ENCODE measurements at regions not wholly inside any gene's neighbourhood (a gene's known extent, or its start where the extent isn't known, plus 50 kb on each side); places are given as distances from the start of the nearest gene placed in this dataset.

GRCh38 chr13:112229445-112229844, 146.7 kb upstream of the SPACA7 start:
- no TSS peak for BruUV-seq (replicated peaks)
- Histone ChIP-seq H3K4me1 (replicated peaks; ENCODE audit: insufficient read depth) (no peaks in the 10 kb centered on the region), H3K79me2 (ENCODE audit: low read depth) (no peaks in the 10 kb centered on the region), H3K4me2 (no peak overlapping the region), H4K20me1 (ENCODE audit: insufficient read depth) (no peaks in the 10 kb centered on the region), H2AFZ (no peak overlapping the region), H3K4me3 (no peak overlapping the region), H3F3A (ENCODE audit: insufficient read depth, low read depth) (no peaks in the 10 kb centered on the region), H3K27ac (no peak overlapping the region), H3K9me3 (ENCODE audit: insufficient read depth, low read depth) (no peaks in the 10 kb centered on the region), H3K27me3 (ENCODE audit: insufficient read depth, low read depth) (peaks cover 99% of the 10 kb centered on the region), H3K36me3 (ENCODE audit: low read depth) (no peaks in the 10 kb centered on the region), H3K9me2 (ENCODE audit: insufficient read depth) (no peaks in the 10 kb centered on the region)
- intact Hi-C loops (cut with micrococcal nuclease; ENCODE audit: unreplicated experiment): no loop called here
- CTCF ChIA-PET: no interaction called here
- POLR2A ChIA-PET (ENCODE audit: unreplicated experiment): interaction anchor here (0.6 kb wide), 1 partner anchor 784 kb away, joined by 4 read pairs; no protein-coding TSS in a partner anchor
- DNase-seq: no peak
- no peak for TF ChIP-seq EZH2 (IDR thresholded peaks at IDR 0.05; ENCODE audit: low read depth)
- TF ChIP-seq, protein P1, sequence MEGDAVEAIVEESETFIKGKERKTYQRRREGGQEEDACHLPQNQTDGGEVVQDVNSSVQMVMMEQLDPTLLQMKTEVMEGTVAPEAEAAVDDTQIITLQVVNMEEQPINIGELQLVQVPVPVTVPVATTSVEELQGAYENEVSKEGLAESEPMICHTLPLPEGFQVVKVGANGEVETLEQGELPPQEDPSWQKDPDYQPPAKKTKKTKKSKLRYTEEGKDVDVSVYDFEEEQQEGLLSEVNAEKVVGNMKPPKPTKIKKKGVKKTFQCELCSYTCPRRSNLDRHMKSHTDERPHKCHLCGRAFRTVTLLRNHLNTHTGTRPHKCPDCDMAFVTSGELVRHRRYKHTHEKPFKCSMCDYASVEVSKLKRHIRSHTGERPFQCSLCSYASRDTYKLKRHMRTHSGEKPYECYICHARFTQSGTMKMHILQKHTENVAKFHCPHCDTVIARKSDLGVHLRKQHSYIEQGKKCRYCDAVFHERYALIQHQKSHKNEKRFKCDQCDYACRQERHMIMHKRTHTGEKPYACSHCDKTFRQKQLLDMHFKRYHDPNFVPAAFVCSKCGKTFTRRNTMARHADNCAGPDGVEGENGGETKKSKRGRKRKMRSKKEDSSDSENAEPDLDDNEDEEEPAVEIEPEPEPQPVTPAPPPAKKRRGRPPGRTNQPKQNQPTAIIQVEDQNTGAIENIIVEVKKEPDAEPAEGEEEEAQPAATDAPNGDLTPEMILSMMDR (conservative IDR thresholded peaks at IDR 0.05): no peak

- DNase-seq: no peak
- intact Hi-C loops (cut with micrococcal nuclease; ENCODE audit: unreplicated experiment): no loop called here
- Histone ChIP-seq H3K9me2 (ENCODE audit: insufficient read depth) (no peaks in the 10 kb centered on the region), H3K4me3 (no peak overlapping the region), H3K79me2 (ENCODE audit: low read depth) (no peaks in the 10 kb centered on the region), H3K27me3 (ENCODE audit: insufficient read depth, low read depth) (peaks cover 100% of the 10 kb centered on the region), H4K20me1 (ENCODE audit: insufficient read depth) (no peaks in the 10 kb centered on the region), H2AFZ (no peak overlapping the region), H3K9me3 (ENCODE audit: insufficient read depth, low read depth) (no peaks in the 10 kb centered on the region), H3K27ac (no peak overlapping the region), H3F3A (ENCODE audit: insufficient read depth, low read depth) (no peaks in the 10 kb centered on the region), H3K4me2 (no peak overlapping the region), H3K36me3 (ENCODE audit: low read depth) (no peaks in the 10 kb centered on the region), H3K4me1 (replicated peaks; ENCODE audit: insufficient read depth) (no peaks in the 10 kb centered on the region)
- no TSS peak for BruUV-seq (replicated peaks)
- TF ChIP-seq, protein P1 (conservative IDR thresholded peaks at IDR 0.05): no peak
- no peak for TF ChIP-seq EZH2 (IDR thresholded peaks at IDR 0.05; ENCODE audit: low read depth)
- POLR2A ChIA-PET (ENCODE audit: unreplicated experiment): interaction anchor here (0.6 kb wide), 1 partner anchor 783 kb away, joined by 4 read pairs; no protein-coding TSS in a partner anchor
- CTCF ChIA-PET: no interaction called here
These were observed 145.9 kb upstream of the SPACA7 start for GRCh38 chr13:112229992-112230872.

DNA sequence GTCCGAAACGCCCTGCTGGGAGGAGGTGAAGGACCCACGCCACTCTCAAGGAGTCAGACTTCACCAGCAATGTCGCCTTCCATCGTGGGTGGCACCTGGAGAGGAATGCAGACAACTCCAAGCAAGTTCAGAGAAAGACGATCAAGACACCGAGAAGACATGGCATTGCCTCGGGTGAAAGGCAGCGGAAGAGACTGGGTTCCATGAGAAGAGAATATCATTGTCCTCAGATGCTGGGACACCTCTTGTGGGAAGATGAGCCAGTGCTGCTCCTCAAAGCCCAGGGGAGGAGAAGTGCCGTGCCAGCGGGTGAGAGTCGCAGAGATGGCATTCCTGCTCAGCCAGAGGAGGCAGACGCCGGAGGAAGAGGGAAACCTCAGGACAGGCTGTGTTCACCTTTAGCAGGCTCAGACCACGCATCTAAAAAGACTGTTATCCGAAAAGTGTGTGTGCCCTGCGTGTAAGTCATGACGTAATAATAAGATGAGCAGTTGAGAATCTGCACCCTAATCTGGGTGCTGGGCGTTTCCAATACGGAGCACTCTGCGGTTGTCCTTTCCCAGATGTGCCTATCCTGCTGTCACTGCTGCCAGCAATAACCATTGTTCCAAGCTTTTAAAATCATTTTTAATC, 144.6 kb upstream of the SPACA7 start:
- no peaks in the 10 kb centered on the region for H3K36me3 ChIP-seq (ENCODE audit: low read depth)
- intact Hi-C loops (cut with micrococcal nuclease; ENCODE audit: unreplicated experiment): no loop called here
- no peak overlapping the region for H2AFZ ChIP-seq
- ChIA-PET CTCF (no interaction called here), POLR2A (ENCODE audit: unreplicated experiment) (no interaction called here)
- no peaks in the 10 kb centered on the region for H3K9me3 ChIP-seq (ENCODE audit: insufficient read depth, low read depth)
- TF ChIP-seq EZH2 (IDR thresholded peaks at IDR 0.05; ENCODE audit: low read depth): no peak
- TF ChIP-seq, protein P1 (conservative IDR thresholded peaks at IDR 0.05): no peak
- H3K4me2 ChIP-seq: no peak overlapping the region
- peaks cover 100% of the 10 kb centered on the region for H3K27me3 ChIP-seq (ENCODE audit: insufficient read depth, low read depth)
- H4K20me1 ChIP-seq (ENCODE audit: insufficient read depth): no peaks in the 10 kb centered on the region
- no peak overlapping the region for H3K4me3 ChIP-seq
- no peaks in the 10 kb centered on the region for H3K4me1 ChIP-seq (replicated peaks; ENCODE audit: insufficient read depth)
- no peaks in the 10 kb centered on the region for H3K9me2 ChIP-seq (ENCODE audit: insufficient read depth)
- H3K27ac ChIP-seq: no peak overlapping the region
- H3F3A ChIP-seq (ENCODE audit: insufficient read depth, low read depth): no peaks in the 10 kb centered on the region
- H3K79me2 ChIP-seq (ENCODE audit: low read depth): no peaks in the 10 kb centered on the region
- no peak for DNase-seq
- no TSS peak for BruUV-seq (replicated peaks)

Measured in PC-9 (cell line).